Stimulated activated CD8-positive, alpha-beta memory T cell treated with anti-CD3 and anti-CD28 coated beads, Interleukin-12 subunit alpha, Interleukin-12 subunit beta, amount 100 ng/mL, for 24 hours (primary cell): ENCODE measurements at regions not wholly inside any gene's neighbourhood (a gene's known extent, or its start where the extent isn't known, plus 50 kb on each side); places are given as distances from the start of the nearest gene placed in this dataset.

Source experiments
- DNase-seq: peaks from one replicate; pipeline ENCODE4 v3.0.0-alpha.2; 2020; ENCODE audit errors: extremely low read depth

DNA sequence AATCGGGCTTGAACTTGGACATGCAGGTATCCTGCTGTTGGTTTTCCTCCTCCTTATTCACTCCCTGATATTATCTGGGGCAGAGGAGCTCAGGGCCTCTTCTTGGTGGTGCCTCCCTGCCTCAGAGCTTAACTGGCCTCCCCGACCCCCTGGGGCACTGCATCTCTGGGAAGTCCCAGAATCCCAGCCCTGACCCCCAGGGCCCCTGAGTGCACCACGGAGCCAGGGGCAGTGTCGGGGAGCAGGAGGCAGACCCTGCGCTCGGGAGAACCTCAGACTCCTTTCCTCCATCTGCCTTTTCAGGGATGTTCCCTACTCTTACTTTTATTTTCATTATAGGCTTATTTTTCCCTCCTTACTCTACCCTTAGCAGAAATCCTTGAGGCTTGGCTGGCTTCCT lies 537.0 kb downstream of the BRD1 start:
- DNase-seq: no peak

DNA sequence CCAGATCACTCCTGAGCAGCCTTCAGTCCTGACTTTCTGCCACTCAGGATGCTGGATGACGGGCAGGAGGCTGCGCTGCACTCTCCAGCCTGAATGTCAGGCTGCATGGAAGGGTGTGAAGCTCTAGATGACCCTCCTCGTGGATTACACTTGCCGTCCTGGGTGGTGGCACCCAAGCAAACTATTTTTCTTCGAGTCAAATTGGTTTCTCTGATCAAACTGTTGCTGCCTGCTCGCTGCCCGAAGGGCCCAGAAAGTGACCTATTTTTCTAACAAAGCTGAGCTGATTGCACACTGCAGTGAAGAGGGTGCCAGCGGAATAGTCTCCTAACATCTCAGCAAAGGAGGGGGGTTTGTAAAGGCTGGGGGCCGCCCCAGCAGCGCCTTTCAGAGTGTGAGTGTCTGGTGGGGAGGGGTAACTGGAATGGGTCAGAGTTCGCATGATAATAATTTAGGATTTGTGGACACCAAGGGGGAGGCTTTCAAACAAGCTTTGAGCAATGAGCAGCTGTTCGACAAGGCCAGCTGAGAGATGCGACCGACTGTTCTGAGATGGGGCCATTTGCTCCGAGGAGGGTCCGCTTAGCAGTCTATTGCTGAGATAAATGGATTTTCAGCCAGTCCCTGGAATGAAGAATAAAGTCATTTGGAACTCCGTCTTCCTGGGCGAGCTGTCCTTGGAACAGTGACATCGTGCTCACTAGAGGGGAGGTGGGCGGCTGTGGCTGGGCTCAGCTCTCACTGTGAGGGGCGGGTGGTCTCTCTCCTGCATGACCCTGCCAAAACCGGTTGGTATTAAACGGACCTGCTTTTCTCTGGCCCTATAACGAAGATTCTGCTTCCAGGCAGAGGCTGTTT lies 537.6 kb downstream of the BRD1 start:
- no peak for DNase-seq

DNA sequence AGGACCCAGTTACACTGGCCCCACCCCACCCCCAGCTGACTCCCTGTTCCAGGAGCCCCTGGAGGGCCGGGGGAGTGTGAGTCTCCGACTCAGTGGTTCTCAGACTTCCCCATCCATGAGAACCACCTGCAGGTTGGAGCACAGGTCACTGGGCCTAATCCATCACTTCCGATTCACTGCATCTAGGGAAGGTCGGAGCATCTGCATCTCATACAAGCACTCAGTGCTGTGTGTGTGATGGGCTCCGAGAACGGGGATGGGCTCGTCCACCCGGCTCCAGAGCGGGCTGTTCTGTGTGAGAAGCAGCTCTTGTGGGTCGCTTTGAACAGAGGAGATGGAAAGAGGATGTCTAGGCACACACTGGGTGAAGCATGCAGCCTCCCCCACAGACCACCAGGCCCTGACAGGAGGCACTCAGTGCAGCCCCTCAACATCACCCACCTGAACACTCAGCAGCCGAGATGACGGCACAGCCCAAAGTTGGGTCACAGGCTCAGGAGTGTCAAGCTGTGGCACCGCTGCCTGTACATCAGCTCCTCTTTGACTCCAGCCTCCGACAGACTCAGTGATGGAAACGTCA lies 541.4 kb downstream of the BRD1 start:
- DNase-seq: no peak

DNA sequence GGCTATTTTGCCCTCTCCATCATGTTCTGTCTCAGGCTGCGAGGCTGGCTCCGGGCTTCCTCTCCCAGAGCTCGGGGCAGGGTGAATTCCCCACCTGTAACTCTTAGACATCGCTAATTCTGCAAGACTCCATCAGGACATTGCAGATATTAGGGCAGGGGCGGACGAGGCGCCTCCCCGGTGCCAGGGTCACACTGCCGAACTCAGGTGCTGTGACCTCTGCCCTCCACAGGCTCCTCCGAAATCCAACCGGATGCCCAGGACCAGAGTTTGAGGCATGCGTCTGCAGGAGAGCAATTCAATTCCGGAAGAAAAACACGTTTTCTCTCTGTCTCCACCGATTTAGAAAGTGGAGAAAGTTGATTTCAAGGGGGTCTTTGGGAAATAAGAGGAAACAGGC lies 542.7 kb downstream of the BRD1 start:
- no peak for DNase-seq

DNA sequence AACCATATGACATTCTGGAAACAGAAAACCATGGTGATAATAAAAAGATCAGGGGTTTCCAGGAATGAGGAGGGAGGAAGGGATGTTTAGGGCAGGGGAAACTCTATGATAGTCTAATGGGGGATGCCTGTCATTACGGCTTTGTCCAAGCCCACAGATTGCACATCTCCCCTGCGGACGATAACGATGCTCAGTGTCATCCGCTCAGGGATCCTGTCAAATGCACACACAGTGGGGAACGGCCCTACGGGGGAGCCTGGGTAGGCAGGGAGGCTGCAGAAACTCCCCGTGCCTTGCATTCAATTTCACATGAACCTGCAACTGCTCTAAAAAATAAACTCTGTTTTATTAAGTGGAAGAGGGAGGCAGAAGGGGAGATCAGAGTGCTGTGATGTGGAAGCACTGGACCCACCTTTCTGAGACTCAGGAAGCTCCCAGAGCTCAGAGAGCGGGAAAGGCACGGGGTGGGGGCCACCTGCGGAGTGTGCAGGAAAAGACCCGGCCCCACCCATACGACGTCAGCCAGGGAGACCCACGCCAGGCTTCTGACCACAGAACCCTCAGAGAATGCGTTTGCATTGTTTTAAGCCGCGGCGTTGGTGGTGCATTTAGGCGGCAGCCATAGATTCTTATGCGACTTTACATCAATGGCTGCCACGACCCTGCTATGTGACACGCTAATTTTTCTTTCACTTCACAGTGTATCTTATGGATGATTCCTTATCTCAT lies 543.5 kb downstream of the BRD1 start:
- DNase-seq: no peak

DNA sequence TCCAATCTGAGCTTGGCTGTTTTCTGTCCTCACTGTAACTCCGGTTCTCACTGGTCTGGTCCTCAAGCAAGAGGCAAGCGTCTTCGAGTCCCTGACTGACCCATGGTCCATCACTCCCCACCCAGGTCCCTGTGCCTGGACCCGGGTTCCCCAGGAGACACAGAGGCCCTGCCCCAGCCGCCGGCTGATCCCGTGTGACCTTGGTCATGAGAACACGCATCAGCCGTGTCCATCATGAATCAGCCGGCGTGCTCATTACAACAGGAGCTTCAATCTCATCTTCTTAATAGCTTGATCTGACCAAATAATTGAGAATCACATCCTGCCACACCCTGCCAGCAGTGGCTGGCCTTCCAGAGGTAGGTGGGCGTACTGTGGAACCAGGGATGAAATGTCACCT lies 545.1 kb downstream of the BRD1 start:
- no peak for DNase-seq

DNA sequence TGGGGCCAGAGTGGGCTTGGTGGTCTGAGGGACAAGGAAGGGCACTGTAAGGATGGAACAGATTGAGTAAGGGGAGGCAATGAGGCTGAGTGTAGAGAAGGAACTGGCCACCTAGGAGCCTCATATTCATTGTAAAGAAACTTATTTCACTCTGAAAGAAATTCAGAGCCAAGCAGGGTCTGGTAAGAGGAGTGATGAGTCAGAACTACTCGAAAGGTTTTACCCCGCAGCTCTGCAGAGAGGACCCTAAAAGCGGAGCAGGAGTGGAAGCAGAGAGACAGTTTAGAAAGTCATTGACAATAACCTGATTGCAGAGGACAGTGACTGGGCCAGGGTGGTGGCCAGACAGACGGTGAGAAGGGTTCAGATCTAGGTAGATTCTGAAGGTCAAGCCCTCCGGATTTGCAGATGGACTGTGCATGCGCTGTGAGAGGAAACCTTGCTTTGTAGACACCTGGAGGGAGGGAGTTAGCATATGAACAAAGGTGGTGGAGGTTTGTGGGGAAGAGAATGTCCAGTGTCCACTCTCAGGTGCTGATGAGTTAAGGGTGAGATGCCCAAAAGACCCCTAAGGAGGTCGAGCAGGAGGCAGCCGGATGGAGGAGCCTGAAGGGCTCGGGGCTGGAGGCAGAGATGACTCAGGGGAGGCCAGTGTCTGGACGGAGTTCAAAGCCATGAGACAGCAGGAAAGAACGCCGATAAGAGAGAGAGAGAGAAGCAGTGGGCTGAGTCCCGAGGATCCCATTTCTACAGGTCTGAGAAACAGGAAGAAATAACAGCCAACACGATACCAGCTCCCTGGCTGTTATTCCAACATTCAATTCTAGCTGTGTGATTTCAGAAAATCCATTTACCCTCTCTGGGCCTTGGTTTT lies 546.0 kb downstream of the BRD1 start:
- DNase-seq: no peak

DNA sequence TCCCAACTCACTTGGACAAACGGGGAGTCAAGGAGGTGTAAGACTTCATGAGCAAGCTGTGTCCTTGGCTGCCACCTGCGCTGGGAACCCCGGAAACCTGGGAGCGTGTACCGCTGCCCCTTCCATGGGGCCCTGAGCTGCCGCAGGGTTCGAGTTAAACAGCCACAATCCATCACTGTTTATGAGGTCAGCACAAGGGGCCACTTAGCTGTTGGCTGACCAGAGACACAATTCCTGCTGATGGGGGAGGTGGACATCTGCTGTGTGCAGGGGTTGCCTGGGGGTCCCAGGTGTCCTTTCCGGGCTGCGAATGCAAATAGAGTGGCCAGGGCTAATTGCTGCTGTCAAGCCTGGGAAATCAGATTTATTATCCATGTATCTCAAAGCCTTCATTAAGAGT lies 549.3 kb downstream of the BRD1 start:
- no peak for DNase-seq

DNA sequence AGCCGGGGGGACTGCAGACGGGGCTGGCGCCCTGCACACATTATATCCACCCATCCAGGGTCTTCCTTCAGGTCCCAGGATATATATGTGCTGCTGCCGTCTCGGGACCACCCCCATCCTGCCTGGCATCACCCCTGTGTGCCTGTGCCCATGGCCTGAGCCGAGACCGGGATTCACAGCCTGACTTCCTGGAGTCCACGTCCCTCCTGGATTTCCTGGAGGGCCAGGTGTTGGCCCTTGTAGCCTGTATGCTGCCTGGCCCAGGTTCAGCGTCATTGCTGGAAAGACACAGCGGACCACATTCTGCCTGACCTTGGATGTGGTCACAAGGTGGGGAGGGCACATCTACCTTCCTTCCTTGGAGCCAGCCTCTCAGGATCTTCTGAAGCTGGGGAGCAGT lies 551.1 kb downstream of the BRD1 start:
- no peak for DNase-seq

DNA sequence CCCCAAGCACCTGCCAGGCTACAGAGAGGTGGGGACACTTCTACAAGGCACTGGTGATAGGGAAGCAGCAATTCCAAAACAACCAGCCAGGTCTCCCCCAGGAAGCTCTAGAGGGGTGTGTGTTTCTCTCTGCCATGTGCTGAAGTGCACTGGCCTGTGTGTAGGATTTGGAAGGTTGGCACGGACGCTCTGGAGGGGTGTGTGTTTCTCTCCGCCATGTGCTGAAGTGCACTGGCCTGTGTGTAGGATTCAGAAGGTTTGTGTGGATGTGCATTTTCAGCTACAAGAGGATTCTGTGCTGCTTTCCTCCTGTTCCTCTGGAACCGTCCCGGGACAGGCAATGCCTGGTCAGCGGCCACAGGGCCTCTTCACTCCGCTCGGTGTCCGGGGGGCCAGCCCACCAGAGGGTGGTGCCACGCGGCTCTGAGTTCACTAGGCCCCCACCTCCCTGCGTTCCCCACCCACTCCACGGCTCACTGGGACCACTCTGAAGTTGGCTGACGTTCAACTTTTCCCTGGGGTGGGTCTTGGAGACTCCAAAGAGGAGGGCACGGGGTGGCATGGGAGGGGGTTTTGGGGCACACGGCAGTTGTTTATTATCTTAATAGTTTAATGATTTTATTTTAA lies 552.8 kb downstream of the BRD1 start:
- no peak for DNase-seq

DNA sequence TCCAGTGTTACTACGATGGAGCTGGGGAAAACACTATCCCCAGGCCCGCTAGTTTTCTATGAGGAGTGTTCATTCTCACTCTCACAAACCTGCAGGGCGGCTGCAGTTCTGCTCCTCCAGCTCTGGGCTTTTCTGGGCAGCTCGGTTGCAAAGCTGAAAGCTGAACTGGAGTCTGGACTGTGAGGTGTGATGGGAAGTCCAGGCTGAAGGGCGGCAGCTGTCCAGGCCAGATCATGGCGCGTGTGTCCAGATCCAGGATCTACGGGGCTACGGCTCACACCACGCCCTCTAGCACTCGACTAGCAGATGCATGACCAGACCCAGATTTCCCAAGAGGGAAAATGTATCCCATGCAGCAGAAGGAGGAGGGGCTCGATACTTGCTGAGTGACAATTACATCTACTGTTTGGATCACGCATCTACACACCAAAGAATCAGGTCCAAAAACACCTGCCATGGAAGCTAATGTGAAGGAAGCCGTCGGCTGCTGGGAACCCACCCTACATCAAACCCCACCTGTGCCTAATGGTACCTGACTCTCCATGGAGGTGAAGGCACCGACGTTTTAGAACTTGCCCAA lies 555.0 kb downstream of the BRD1 start:
- no peak for DNase-seq

DNA sequence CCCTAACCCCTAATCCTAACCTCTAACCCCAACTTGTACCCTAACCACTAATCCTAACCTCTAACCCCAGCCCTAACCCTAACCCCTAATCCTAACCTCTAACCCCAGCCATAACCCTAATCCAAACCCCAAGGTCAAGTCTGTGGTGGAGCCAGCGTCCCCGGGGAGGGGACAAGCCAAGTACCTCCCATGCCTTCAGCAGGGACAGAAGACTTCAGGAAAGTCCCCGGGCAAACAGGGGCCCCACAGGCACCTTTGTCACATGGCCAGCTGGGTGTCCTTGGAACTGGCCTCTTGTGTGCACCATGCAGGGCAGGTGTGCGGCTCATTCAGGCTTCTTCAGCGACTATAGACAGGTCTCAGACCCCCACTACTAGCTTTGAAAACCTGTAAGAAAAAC lies 555.8 kb downstream of the BRD1 start:
- no peak for DNase-seq

DNA sequence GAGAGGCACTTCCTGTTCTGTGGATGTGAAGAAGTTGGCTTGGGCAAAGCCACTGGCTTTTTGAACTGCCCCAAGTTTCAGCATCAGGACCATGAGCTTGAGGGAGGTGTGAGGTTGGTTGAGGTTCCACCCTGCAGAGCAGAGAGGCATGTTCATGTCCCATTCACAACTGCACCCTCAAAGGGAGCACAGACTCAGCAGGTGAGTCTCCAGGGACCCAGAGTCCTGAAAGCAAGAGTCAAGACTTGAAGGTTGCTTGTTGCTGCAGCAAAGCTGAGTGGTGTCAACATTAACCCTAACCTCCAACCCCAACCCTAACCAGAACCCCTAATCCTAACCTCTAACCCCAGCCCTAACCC lies 556.3 kb downstream of the BRD1 start:
- DNase-seq: no peak

DNA sequence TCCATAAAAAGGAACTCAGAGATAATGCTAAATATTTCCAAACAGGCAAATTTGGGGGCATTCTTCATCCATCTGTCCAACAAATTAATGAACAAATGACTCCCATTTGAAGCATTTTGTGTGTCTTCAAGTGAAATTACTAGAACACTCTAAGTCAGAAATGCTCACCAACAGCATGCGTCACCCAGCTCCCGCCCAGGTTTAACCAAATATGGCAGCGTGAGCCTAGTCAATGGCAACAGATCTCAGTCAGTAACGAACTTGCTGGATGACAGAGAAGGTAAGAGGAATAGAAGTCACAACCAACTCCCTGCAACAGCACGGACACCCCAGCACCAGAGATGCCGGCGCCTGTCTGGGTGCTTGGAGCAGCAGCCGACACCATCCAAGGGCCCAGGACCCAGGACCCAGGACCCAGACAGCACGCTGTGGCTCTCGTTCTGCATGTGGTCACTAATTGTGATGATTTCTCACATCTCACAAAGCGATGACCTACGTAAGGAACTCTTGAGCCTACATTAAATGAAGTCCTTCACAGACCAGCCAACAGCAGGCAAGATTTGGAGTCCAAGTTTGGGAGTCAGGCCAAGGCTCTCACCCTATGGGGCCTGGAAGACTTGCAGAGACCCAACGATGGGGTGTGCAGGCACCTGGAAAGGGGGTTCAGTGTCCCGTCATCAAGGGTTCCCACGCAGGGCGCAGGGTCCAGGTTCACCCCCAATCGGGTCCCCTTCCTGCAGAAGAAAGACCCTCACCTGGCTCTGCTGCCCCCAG lies 556.9 kb downstream of the BRD1 start:
- DNase-seq: no peak

DNA sequence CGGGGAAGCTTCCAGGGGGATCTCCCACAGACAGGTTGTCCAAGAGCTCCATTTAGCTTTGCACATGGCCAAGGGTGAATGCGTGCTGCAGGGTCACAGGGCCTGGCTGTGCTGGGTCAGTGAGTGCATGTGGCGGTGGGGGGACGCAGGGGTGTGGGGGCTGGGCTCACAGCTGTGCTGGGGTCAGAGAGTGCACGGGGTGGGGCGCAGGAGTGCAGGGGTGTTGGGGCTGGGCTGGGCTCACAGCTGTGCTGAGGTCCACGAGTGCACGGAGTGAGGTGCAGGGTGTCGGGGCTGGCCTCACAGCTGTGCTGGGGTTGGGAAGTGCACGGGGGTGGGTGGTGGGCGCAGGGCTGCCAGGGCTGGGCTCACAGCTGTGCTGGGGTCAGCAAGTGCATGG lies 557.7 kb downstream of the BRD1 start:
- DNase-seq: no peak

DNA sequence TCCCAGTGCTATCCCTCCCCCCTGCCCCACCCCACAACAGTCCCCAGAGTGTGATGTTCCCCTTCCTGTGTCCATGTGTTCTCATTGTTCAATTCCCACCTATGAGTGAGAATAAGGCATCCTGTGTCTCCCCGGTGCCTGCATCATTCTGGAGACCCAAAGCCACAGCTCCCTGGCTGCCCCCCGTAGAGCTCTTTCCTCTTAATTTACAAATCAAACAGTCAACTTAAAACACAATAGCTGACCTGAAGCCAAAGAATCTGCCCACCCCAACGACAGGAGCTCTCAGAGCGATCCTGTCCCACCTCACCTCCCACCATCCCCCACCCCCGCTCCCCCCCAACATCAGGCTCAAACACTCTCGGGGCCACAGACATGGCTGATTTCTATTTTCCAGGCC lies 558.3 kb downstream of the BRD1 start:
- no peak for DNase-seq

DNA sequence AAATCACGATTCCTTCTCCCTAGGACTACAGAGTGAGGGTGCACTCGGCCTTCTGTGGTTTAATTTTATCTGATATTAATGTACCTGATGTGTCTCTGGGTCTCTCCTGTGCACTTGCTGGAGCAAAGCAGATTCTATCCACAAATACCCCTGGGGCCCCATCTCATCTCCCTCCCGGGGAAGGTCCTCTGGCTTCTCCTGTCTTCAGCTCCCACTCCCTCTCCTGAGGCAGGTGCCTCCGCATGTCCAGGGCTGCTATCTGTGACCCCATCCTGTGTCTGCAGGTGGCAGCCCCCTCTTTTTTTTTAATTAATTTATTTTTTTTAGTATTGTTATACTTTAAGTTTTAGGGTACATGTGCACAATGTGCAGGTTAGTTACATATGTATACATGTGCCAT lies 558.7 kb downstream of the BRD1 start:
- DNase-seq: no peak

DNA sequence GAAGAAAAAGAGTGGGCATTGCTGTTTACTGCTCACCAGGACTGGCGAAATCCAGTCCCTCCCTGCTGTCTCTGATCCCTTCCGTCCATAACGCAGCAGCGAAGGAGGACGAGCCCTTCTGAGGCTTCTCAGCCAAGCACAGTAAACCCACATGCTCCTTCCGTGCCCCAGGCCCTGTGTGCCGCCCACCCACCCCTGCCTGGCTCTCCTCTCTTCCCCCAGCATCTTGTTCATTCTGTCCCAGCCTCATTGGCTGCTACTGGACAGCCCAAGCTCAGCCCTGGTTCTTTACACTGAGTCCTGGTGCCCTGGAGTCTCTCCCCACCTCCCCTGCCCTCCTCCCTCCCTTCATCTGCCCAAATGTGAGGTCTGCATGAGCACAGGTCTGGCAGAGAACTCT lies 559.7 kb downstream of the BRD1 start:
- DNase-seq: no peak

DNA sequence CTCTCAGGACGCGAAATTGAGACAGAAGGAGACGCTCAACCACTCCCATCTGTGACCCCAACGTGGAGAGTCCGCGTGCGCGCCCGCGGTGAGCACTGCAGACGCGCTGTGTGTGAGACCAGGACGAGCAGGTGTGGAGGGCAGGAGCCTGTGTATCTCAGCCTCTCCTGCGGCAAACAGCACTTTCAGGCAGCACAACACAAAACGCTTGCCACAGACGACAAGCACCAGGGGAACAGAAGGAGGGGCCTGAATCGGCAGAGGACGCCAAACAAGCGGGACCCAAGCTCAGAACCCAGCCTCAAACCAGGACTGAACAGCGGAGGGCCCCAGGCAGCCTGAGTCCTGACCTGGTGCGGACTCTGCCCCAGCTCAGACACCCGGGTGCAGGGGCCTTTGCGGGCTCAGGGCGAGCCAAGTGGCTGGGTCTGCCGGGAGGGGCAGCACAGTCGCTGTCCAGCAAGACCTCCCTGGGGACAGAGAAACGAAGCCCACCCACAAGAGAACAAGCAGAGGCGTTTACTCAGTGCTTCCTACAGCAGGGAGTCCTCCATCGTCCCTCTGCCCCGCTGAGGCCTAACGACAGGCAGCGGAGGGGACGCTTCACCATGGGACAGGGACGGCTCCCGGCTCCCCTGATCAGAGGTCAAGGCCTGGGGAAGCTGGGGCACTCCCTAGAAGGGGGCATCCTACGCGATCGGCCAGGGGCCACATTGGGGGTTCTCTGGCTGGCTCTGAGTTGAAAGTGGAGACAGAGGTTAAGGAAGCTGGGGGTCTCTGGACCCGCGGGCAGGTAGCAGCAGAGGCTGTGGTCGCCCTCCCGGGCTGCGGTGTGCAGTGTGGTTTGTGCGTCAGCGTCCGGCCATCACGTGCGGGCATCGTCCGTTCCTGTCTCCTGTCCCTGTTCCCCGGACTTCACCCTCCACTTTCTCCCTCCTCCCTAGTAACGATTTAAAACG lies 560.8 kb downstream of the BRD1 start:
- no peak for DNase-seq
